AG20443 (cell line): ENCODE measurements at regions not wholly inside any gene's neighbourhood (a gene's known extent, or its start where the extent isn't known, plus 50 kb on each side); places are given as distances from the start of the nearest gene placed in this dataset.
"Not testable (repeated sequence)": the region's sequence is repeated elsewhere in the genome, so short reads cannot be mapped to it uniquely, and the experiment has no call there.

ENCODE experiments used
- DNase-seq: peaks from one replicate; pipeline ENCODE4 v3.0.0; 2012; ENCODE audit warnings: low spot score, mixed read lengths

DNA sequence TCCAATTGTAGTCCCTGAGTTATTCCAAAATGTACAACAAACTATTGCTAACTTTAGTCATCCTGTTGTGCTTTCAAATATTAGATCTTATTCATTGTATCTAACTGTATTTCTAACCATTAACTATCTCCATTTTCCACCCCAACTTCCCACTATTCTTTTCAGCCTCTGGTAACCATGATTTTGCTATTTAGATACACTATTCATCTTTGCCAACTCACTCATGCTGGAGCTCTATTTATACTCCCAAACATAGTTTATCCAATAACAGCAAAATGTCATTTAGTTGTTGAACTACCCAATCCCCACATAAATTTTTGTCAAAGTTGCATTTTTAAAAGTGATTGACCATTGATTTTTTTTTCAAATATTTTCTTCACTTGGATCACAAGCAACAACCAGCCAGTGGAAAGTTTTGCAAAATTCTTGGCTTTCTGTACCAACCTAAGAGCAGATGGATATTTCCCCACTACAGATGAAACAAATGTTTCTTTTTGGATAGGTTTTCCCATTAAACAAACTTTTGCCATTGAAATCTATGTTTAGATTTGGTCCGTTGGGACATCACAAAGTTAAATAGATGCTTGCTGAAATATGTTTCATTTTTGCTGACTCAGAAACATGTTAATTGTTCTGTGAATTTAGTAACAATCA lies 866.0 kb downstream of the LTN1 start:
- no peak for DNase-seq

GRCh38 chr21:28124541-28124940 lies 868.1 kb downstream of the LTN1 start:
- DNase-seq: no peak

- DNase-seq: no peak
Measured at GRCh38 chr21:28118570-28118969, 874.1 kb downstream of the LTN1 start.

- DNase-seq: not testable (repeated sequence)
Measured at GRCh38 chr21:28114986-28115385, 877.7 kb downstream of the LTN1 start.

- DNase-seq: no peak
Measured at GRCh38 chr21:28113718-28114117, 879.0 kb downstream of the LTN1 start.

DNA sequence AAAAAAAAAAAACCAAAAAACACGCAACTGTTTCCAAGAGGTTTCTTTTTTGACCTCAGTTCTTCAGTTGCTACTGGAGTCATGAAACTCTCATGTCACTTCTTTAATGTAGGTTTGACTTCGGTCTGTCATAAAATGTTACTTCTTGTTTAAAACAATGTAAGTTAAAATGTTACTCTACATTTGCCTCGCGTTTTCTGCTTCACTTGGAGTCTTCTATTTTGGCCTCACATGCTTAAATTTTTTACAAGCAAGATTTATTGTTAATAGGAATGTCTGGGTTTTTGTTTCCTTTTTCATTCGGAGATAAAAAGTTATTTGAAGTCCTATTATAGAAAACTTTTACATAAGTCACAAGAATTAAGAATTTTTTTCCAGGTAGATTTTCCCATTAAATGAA lies 880.2 kb downstream of the LTN1 start:
- DNase-seq: no peak

GRCh38 chr21:28111151-28111619 lies 881.5 kb downstream of the LTN1 start:
- peak; percentile 75 for DNase-seq

GRCh38 chr21:28110716-28111115 lies 882.0 kb downstream of the LTN1 start:
- no peak for DNase-seq

DNA sequence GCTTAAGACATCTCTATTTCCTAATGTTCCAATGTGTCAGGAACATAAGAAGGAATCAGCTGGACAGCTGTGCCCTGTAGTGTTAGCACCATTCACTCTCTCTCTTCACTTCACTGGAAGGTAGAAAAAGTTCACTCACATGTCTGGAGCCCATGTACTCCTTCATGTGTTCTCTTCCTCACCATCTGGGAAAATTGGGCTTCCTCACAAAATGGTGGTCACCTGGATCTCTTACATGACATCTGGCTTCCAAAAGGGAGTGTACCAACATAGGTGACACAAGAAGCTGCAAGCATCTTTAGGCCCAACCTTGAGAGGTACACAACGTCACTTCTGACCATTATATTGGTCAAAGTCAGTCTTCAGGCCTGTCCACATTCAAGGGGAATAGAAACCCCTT lies 882.6 kb downstream of the LTN1 start:
- no peak for DNase-seq

DNA sequence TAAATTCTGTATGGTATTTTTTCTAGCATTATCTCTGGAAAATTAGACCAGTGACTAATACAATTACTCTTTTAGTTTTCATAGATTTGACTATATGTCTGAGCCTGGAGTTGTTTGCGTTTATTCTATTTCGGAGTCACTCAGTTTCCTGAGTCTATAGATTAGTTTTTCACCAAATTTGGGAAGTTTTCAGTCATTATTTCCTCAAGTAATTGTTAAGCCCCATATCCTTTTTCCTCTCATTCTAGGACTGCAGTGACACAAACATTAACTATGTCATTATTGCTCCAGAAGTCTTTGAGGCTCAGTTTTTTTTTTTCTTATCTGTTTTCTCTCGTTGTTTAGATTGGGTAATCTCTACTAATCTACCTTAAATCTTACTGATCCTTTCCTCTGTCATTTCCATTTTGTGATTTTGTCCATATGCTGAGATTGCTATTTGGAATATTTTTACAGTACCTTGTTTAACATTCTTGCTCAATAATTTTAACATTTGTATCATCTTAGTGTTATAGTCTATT lies 886.2 kb downstream of the LTN1 start:
- no peak for DNase-seq

GRCh38 chr21:28104346-28104745 lies 888.3 kb downstream of the LTN1 start:
- DNase-seq: no peak

DNA sequence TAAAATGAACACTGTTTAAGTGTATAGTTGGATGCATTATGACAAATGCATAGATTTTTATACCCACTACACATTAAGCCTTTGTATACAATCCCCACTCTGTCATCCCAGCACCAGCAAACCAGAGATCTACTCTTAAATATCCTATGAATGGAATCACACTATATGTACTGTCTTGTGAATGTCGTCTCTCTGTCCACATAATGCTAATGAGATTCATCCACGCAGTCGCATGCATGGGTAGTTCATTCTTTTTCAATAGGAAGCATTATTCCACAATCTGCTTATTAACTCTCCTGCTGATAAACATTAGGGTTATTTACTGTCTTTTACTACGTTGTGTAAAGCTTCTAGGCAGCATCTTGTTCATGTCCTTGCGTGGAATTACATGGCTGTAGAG lies 892.3 kb downstream of the LTN1 start:
- DNase-seq: no peak

DNA sequence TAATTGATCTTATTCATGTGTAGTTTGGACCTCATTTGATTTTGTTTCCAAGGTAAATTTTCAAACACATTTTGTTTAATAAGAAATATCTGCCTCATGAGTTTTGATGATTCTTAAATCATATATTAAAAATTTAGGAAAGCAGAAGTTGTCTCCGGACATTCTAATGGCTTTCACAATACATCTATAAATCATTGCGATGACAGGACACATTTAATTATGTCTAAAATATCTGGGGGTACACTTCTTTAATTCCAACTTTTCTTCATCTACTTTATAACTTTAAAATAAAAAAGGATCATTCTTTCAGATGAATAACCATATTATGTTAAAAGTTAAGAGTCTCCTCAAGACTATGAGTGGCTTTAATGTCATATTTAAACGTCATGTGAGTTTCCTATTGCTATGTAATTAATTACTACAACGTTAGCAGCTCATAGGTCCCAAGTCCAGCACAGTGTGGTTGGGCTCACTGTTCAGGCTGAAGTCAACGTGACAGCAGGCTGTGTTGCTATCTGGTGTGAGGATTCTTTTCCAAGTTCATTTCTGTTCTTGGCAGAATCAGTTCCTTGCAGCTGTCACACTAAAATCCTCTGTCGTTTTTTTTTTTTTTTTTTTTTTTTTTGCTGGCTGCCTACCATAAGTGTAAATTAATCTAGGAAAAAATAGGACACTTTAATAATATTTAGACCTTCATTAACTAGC lies 893.5 kb downstream of the LTN1 start:
- peak; percentile 43 for DNase-seq

- DNase-seq: no peak
Measured at GRCh38 chr21:28091466-28091865, 901.2 kb downstream of the LTN1 start.

DNA sequence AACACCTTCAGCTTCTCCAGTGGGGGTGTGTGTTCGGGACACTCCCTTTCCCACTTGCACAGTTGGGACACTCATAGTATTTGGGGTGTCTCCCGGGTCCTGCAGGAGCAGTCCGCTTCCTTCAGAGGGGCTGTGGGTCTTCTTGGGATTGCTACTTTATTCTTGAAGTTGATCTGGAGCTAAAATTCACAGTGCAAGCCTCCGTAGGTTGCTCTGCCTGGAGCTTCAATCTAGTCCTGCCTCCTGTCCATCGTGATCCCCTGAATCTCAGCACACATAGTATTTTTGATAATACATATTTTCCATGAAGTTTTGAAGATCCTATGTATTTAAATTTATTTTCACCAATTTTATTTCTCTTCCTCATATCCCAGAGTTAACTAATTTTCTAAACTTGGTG lies 902.1 kb downstream of the LTN1 start:
- no peak for DNase-seq

DNA sequence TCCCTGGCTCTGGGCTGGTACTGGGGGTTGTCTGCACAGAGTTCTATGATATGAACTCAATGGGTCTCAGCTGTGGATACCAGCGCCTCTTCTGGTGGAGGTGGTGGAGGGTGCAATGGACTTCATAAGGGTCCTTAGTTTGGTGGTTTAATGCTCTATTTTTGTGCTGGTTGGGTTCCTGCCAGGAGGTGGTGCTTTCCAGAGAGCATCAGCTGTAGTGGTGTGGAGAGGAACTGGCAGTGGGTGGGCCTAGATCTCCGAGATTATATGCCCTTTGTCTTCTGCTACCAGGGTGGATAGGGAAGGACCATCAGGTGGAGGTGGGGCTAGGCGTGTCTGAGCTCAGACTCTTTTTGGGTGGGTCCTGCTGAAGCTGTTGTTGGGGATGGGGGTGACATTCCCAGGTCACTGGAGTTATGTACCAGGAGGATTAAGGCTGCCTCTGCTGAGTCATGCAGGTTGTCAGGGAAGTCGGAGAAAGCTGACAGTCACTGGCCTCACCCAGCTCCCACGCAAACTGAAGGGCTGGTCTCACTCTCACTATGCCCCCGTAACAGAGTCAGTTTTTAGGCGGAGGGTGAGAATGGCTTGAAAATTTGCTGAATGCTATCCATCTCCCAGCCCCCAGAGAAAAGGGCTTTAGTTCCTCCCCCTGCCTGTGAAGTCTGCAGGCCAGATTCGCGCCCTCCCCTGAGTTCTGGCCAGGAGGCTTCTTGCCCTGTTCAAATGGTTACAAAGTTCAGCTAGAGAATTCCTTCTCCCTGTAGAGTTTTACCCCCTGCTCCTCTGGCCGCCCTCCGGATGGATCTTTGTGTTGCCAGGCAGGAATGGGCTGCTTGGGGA lies 902.9 kb downstream of the LTN1 start:
- no peak for DNase-seq

DNA sequence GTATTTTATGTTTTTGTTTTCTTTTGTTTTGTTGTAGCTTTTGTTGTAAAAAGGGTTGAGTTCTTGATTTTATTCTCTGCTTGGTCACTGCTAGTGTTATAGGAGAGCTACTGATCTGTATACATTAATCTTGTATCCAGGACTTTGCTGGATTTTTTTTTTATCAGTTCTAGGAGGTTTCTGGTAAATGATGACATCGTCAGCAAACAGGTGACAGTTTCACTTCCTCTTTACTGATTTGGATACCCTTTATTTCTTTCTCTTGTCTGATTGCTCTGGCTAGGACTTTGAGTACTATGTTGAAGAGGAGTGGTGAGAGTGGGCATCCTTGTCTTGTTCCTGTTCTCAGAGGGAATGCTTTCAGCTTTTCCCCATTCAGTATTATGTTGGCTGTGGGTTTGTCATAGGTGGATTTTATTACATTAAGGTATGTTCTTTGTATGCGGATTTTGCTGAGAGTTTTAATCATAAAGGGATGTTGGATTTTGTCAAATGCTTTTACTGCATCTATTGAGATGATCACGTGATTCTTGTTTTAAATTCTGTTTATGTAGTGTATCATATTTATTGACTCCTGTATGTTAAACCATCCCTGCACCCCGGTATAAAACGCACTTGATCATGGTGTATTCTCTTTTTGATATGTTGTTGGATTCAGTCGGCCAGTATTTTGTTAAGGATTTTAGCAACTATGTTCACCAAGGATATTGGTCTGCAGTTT lies 905.7 kb downstream of the LTN1 start:
- DNase-seq: no peak

DNA sequence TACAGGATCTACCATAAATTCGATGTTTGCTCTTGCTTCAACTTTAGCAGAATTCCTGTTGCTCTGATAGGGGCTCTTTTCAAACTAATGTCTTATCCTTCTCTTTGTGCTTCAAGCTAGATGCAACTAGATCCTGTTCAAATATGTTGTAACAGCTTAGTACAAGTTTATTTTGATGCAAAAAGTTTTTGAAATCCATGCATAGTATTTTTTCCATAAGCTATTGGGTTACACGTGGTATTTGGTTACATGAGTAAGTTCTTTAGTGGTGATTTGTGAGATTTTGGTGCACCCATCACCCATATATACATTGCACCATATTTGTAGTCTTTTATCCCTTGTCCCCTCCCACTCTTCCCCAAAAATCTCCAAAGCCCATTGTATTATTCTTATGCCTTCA lies 907.7 kb downstream of the LTN1 start:
- DNase-seq: no peak

DNA sequence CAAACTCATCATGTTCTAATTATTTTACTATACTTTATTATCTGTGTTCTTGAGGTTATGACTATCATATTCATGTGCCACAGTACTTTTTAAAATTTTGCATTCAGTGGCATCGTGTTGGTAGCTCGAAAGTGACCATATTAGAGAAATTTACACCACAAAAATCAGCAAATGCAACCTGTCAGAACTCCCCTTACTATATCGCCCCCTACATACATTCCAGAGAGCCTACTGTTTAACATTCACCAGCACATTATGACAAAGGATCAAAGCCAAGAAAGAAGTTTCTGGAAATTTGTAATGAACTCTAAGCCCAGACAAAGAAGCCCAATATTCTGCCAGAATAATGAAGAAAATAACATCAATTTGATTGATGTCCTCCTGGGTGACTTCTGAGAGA lies 909.3 kb downstream of the LTN1 start:
- DNase-seq: no peak

GRCh38 chr21:28078126-28078525 lies 914.6 kb downstream of the LTN1 start:
- DNase-seq: no peak

DNA sequence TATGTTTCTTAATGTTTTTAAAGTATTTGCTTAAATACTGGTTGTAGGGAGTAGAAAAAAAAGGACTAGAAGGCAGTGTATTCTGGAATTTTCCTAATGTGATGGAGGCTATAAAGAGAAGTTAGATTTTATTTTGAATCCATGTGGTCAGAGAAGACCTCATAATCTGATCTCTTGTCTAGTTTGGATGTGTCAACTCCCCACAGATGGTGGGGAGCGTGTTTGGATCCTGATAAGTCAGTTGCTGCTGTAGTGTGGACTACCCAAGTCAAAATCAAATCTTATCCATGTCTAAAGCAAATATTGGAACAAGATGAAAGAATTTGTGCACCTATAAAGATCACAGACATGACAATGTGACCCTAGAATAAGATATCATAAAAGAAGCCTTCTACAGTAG lies 918.0 kb downstream of the LTN1 start:
- DNase-seq: no peak

GRCh38 chr21:28072601-28073000 lies 920.1 kb downstream of the LTN1 start:
- no peak for DNase-seq
